Stomach (tissue), 8 donors: ENCODE measurements at regions not wholly inside any gene's neighbourhood (a gene's known extent, or its start where the extent isn't known, plus 50 kb on each side); places are given as distances from the start of the nearest gene placed in this dataset.
A peak's percentile ranks its signal among the peaks of the same experiment; 100 is the strongest.

Source experiments
- DNase-seq, 2 donors: peaks; one replicate each; pipeline versions ENCODE4 v3.0.0 to v3.0.0-alpha.2; 2013 to 2019
- H3K27ac ChIP-seq, 5 donors: fragments of 200-600 bp in 4 of 5; sonication (generic) in 4 of 5; one replicate each; pipeline ENCODE4 v1.5.1; 2013 to 2019; ENCODE audit warnings: mild to moderate bottlenecking in 1 of 5, moderate library complexity in 1 of 5
- H3K27me3 ChIP-seq, 3 donors: fragments of 200-600 bp; sonication (generic); one replicate each; pipeline ENCODE4 v1.5.1; 2017 to 2019; ENCODE audit warnings: mixed run types in 1 of 3
- H3K36me3 ChIP-seq, 4 donors: fragments of 200-600 bp; sonication (generic); 1 replicate in 3 of 4; 2 replicates in 1 of 4; pipeline ENCODE4 v1.5.1; 2016 to 2019
- H3K4me1 ChIP-seq, 4 donors: fragments of 200-600 bp; sonication (generic); one replicate each; pipeline ENCODE4 v1.5.1; 2016 to 2019
- H3K4me3 ChIP-seq, 4 donors: fragments of 200-600 bp; sonication (generic) in 3 of 4; one replicate each; pipeline ENCODE4 v1.5.1; 2016 to 2019; ENCODE audit warnings: mild to moderate bottlenecking in 1 of 4
- H3K9me3 ChIP-seq, 4 donors: fragments of 200-600 bp; sonication (generic); one replicate each; pipeline ENCODE4 v1.5.1; 2016 to 2019
- EP300 ChIP-seq: sonication (generic); formaldehyde crosslinking; IDR thresholded peaks from one replicate; pipeline ENCODE4 v1.6.1; 2017; ENCODE audit warnings: antibody characterized with exemption
- POLR2A ChIP-seq, 4 donors: fragments of 450-650 bp; IDR thresholded peaks; one replicate each; pipeline ENCODE4 v1.6.1; 2016; ENCODE audit warnings: antibody characterized with exemption in 4 of 4, control low read depth in 2 of 4, mild to moderate bottlenecking in 1 of 4, moderate library complexity in 1 of 4
- POLR2AphosphoS5 ChIP-seq, 3 donors: sonication (generic); formaldehyde crosslinking; IDR thresholded peaks; one replicate each; pipeline ENCODE4 v1.6.1; 2016; ENCODE audit warnings: antibody characterized with exemption in 3 of 3
- WGBS, 5 donors: extraction: QIAGEN DNeasy Blood & Tissue Kit in 3 of 5; methylation state at CpG; one replicate each; pipeline versions ENCODE4 v1.1.5 to v1.1.7; 2013 to 2018; 5-methylcytosine and 5-hydroxymethylcytosine counted together
- intact Hi-C: fragments of 100-400 bp; cut with DNase I; formaldehyde crosslinking; loops from one replicate; pipeline ENCODE4 v1.15.1; 2023; ENCODE audit warnings: low total_unique reads
- TF ChIP-seq, protein P1 (sequence below), 7 experiments: fragments of 450-650 bp in 4 of 7; fragments of 200-600 bp in 3 of 7; sonication (generic) in 3 of 7; IDR thresholded peaks; one replicate each; pipeline ENCODE4 v1.5.1; 2016 to 2019; ENCODE audit warnings: antibody characterized with exemption in 7 of 7, control low read depth in 2 of 7, mild to moderate bottlenecking in 1 of 7
- donor health status: healthy with polysubstance abuse.
- donor health status: Bipolar disorder and iron deficiency.
- donor health status: healthy.

DNA sequence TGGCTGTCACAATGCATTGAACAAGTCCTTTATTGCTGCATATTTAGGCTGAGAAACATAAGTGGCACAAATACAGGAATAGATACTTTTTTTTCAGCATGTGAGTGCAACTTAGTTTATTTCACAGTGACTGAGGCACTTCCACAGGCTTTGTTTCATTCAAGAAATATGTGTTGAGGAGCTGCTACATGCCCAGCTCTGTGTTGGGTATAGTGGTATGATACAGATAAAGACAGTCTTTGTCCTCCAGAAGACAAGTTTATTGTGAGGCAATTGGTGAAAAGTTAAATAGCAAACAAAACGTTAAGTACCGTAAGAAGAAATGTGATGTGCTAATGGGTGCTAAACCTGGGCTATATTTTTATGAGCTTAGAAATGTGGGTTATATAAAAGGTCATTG lies 186.4 kb downstream of the SPRY1 start:
- 87 to 100% (median 93%) methylated on average over 2 of the region's 2 CpGs for whole genome bisulfite sequencing, 5 donors
- H3K27ac ChIP-seq = no peak overlapping the region
- intact Hi-C loops = no loop called here
- TF ChIP-seq EP300 (no peak), POLR2AphosphoS5 (IDR thresholded peaks at IDR 0.05) (no peak), POLR2A (IDR thresholded peaks at IDR 0.05) (no peak)
- TF ChIP-seq, protein P1, sequence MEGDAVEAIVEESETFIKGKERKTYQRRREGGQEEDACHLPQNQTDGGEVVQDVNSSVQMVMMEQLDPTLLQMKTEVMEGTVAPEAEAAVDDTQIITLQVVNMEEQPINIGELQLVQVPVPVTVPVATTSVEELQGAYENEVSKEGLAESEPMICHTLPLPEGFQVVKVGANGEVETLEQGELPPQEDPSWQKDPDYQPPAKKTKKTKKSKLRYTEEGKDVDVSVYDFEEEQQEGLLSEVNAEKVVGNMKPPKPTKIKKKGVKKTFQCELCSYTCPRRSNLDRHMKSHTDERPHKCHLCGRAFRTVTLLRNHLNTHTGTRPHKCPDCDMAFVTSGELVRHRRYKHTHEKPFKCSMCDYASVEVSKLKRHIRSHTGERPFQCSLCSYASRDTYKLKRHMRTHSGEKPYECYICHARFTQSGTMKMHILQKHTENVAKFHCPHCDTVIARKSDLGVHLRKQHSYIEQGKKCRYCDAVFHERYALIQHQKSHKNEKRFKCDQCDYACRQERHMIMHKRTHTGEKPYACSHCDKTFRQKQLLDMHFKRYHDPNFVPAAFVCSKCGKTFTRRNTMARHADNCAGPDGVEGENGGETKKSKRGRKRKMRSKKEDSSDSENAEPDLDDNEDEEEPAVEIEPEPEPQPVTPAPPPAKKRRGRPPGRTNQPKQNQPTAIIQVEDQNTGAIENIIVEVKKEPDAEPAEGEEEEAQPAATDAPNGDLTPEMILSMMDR (IDR thresholded peaks at IDR 0.05) = no peak
- no peak for DNase-seq
- peaks cover 8 to 15% (median 12%) of the 10 kb centered on the region in 4 donors for H3K9me3 ChIP-seq
- peaks cover 0 to 4% (median 0%) of the 10 kb centered on the region in 4 donors for H3K36me3 ChIP-seq
- H3K4me3 ChIP-seq = no peak overlapping the region
- no peaks in the 10 kb centered on the region for H3K27me3 ChIP-seq
- peaks cover 0 to 11% (median 6%) of the 10 kb centered on the region in 4 donors for H3K4me1 ChIP-seq

DNA sequence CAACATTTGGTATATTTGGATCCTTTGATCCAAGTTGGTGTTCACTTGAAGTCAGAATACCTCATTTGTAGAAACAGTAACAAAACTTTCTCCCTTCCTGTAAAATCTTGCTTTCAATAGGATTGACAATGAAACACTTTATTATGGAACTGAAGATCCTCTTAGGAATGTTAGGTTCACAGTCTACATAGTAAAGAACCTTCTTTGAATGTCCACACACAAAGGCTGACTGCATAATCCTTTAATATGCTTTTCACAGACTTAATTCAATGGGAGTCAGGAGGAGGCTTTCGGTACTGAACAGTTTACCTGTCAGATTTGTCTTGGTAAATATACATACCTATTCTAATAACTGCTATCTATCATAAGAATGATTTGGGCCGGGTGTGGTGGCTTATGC lies 188.5 kb downstream of the SPRY1 start:
- peaks cover 8 to 15% (median 12%) of the 10 kb centered on the region in 4 donors for H3K9me3 ChIP-seq
- H3K4me1 ChIP-seq = peaks cover 0 to 24% (median 12%) of the 10 kb centered on the region in 4 donors
- H3K27ac ChIP-seq = no peak overlapping the region
- no peak for DNase-seq
- peaks cover 0 to 4% (median 0%) of the 10 kb centered on the region in 4 donors for H3K36me3 ChIP-seq
- 85 to 95% (median 89%) methylated on average over 2 of the region's 2 CpGs for WGBS, 5 donors
- H3K27me3 ChIP-seq = no peaks in the 10 kb centered on the region
- intact Hi-C loops = no loop called here
- TF ChIP-seq POLR2AphosphoS5 (IDR thresholded peaks at IDR 0.05) = no peak
- TF ChIP-seq EP300 = no peak
- TF ChIP-seq POLR2A (IDR thresholded peaks at IDR 0.05) = no peak
- TF ChIP-seq, protein P1 (IDR thresholded peaks at IDR 0.05) = no peak
- no peak overlapping the region for H3K4me3 ChIP-seq

DNA sequence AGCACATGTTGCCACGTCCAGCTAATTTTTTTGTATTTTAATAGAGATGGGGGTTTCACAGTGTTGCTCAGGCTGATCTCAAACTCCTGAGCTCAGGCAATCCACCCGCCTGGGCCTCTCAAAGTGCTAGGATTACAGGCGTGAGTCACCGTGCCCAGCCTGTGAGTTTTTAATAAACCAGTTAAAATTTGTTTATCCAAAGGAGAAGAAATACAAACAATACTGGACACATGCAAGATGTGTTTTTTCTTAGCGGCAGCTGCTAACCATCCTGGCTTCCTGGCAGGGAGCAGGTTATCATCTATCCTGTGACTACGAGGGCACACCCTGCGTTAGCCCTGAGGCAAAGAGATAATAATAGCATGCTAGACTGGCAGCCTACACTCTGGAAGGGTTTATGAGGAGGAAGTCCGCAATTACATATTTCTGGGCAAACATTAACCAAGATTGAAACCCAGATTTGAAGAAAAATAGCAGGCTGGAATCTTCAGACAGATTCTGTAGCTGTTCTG lies 191.4 kb downstream of the SPRY1 start:
- TF ChIP-seq POLR2AphosphoS5 (IDR thresholded peaks at IDR 0.05) (peak; percentile 66 to 76 (median 75)), POLR2A (IDR thresholded peaks at IDR 0.05) (no peak)
- 24 to 38% (median 32%) methylated on average over 8 of the region's 8 CpGs for WGBS, 5 donors
- peak; percentile 43 to 75 for DNase-seq
- no peaks in the 10 kb centered on the region for H3K9me3 ChIP-seq
- H3K36me3 ChIP-seq = no peaks in the 10 kb centered on the region
- no peak overlapping the region for H3K4me3 ChIP-seq
- peak overlapping the region; percentile 7 to 87 (median 77) for H3K27ac ChIP-seq
- H3K27me3 ChIP-seq = no peaks in the 10 kb centered on the region
- intact Hi-C loops = no loop called here
- H3K4me1 ChIP-seq = peaks cover 0 to 24% (median 12%) of the 10 kb centered on the region in 4 donors

DNA sequence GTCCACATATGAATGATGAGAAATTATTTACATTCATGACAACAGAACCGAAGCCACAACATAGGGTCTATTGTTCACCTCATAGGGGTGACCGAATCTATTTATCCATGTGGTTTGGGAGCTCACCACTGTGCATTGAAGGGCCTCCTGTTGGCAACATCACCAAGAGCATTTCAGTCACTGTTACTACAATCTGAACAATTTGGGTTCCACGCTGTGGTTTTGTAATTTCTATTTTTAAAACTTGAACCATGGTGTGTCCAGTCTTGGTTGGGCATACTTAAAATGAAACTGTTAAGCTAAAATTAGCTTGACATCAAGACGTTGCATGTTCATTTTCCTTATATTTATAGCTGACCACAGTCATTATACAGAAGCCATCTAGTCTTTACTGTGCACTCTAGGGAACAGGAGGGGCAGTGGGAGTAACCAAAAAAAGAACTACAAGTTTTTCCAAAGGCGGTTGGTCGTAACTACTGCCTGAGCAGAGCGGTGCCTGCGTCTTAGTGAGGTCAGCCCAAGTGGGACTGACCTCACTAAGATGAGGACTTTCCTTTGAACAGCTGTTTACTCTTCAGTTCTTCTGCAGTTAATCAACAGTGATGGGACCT lies 192.1 kb downstream of the SPRY1 start:
- peak in 1 of 2 donors; percentile 53 for DNase-seq
- intact Hi-C loops = no loop called here
- no peaks in the 10 kb centered on the region for H3K27me3 ChIP-seq
- TF ChIP-seq, protein P1 (IDR thresholded peaks at IDR 0.05) = no peak
- peak; percentile 76 for TF ChIP-seq EP300
- TF ChIP-seq POLR2A (IDR thresholded peaks at IDR 0.05) = no peak
- peak in 1 of 3 donors; percentile 58 for TF ChIP-seq POLR2AphosphoS5 (IDR thresholded peaks at IDR 0.05)
- H3K36me3 ChIP-seq = no peaks in the 10 kb centered on the region
- H3K9me3 ChIP-seq = no peaks in the 10 kb centered on the region
- WGBS, 5 donors = 51 to 67% (median 63%) methylated on average over 8 of the region's 8 CpGs
- peak overlapping the region in 4 of 5 donors; percentile 66 to 87 (median 78) for H3K27ac ChIP-seq
- H3K4me1 ChIP-seq = peaks cover 0 to 24% (median 12%) of the 10 kb centered on the region in 4 donors
- H3K4me3 ChIP-seq = no peak overlapping the region

DNA sequence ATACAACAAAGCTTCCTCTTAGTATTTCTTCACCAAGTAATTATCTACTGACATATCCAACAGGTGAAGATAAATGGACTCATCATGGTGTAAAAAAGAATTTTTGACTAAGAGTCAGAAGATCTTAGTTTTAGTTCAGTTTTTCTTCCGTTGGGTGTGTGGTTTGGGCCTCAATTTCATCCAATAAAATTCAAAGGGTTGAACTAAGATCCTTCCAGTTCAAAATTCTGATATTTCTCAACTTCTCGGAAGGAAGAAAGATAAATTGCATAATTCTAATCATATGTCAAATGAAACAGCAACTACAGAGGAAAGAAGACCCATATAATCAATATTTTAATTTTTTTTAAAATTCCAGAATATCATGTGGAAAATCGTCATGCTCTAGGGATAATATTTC lies 192.7 kb downstream of the SPRY1 start:
- H3K9me3 ChIP-seq = no peaks in the 10 kb centered on the region
- WGBS, 5 donors = 70 to 90% (median 88%) methylated on average over 3 of the region's 3 CpGs
- TF ChIP-seq, protein P1 (IDR thresholded peaks at IDR 0.05) = no peak
- TF ChIP-seq POLR2AphosphoS5 (IDR thresholded peaks at IDR 0.05) = no peak
- TF ChIP-seq EP300 = no peak
- TF ChIP-seq POLR2A (IDR thresholded peaks at IDR 0.05) = no peak
- no peaks in the 10 kb centered on the region for H3K36me3 ChIP-seq
- no peak overlapping the region for H3K4me3 ChIP-seq
- H3K27ac ChIP-seq = peak overlapping the region in 4 of 5 donors; percentile 66 to 87 (median 78)
- intact Hi-C loops = no loop called here
- H3K27me3 ChIP-seq = no peaks in the 10 kb centered on the region
- no peak for DNase-seq
- H3K4me1 ChIP-seq = peaks cover 0 to 24% (median 12%) of the 10 kb centered on the region in 4 donors
